ENCODE measurements at regions not wholly inside any gene's neighbourhood (a gene's known extent, or its start where the extent isn't known, plus 50 kb on each side); places are given as distances from the start of the nearest gene placed in this dataset.

GRCh38 chr9:129253803-129254381, 75.8 kb upstream of the IER5L start:
- TF ChIP-seq ZBTB33 (IDR thresholded peaks at IDR 0.05) (no peak), RXRA (IDR thresholded peaks at IDR 0.05) (no peak), RAD21 (IDR thresholded peaks at IDR 0.05) (peak in 1 of 2 donors; percentile 4)
- TF ChIP-seq, protein P1, sequence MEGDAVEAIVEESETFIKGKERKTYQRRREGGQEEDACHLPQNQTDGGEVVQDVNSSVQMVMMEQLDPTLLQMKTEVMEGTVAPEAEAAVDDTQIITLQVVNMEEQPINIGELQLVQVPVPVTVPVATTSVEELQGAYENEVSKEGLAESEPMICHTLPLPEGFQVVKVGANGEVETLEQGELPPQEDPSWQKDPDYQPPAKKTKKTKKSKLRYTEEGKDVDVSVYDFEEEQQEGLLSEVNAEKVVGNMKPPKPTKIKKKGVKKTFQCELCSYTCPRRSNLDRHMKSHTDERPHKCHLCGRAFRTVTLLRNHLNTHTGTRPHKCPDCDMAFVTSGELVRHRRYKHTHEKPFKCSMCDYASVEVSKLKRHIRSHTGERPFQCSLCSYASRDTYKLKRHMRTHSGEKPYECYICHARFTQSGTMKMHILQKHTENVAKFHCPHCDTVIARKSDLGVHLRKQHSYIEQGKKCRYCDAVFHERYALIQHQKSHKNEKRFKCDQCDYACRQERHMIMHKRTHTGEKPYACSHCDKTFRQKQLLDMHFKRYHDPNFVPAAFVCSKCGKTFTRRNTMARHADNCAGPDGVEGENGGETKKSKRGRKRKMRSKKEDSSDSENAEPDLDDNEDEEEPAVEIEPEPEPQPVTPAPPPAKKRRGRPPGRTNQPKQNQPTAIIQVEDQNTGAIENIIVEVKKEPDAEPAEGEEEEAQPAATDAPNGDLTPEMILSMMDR (IDR thresholded peaks at IDR 0.05; ENCODE audit: low read depth, low read length, missing input control) = no peak
